ENCODE measurements at regions not wholly inside any gene's neighbourhood (a gene's known extent, or its start where the extent isn't known, plus 50 kb on each side); places are given as distances from the start of the nearest gene placed in this dataset.

DNA sequence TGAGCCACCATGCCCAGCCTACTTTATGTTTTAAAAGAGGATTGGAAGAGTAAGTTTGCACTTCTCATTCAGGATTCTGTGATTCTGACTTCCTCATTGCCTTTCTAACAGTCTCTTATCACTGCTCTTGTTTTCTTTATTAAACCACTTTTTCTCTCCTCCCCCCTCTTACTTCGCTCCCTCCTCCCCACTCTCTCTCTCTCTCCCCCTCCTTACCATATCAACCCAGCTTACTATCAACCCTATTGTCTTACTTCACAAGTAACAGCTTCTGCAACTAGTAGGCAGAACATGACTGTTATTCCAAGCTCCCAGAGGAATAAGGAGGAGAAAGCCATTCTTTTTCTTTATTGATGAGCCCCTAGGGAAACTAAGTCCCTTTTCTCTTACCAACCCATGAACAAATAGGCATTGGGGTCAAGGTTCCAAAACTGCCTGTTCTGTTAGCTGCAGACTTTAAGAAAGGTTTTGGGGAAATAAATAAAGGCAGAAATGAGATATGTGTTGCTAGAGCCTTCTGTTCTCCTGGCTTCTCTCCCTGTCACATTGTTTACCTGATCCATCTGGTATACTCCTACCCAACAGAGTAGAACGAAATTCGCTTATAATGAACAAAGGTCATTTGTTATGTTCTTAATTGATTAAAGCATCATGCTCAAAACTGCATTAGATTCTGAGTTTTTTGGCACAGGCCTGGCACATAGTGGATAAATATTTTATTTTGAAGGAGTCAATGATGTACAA, 56.4 kb upstream of the RASGRP1 start:
- TF ChIP-seq GATA3 (IDR thresholded peaks at IDR 0.05; ENCODE audit: low read depth, low read length) (no peak), GATA2 (IDR thresholded peaks at IDR 0.05; ENCODE audit: low read depth, low read length) (no peak)

All from SH-SY5Y (cell line).